H9 (cell line): ENCODE measurements at regions not wholly inside any gene's neighbourhood (a gene's known extent, or its start where the extent isn't known, plus 50 kb on each side); places are given as distances from the start of the nearest gene placed in this dataset.

Experiments
- DNase-seq: peaks from one replicate; pipeline ENCODE4 v3.0.0-alpha.2; 2017
- H2AFZ ChIP-seq: one replicate; pipeline ENCODE4 v1.6.1; 2013; ENCODE audit warnings: mild to moderate bottlenecking, low read length, control low read depth, moderate library complexity
- H2AK5ac ChIP-seq: 2 replicates; pipeline ENCODE4 v1.6.1; 2013; ENCODE audit warnings: low read length, control low read depth, mixed read lengths; ENCODE audit not compliant: insufficient read length
- H2BK120ac ChIP-seq: one replicate; pipeline ENCODE4 v1.6.1; 2013; ENCODE audit warnings: low read depth, mild to moderate bottlenecking, low read length, control low read depth, inconsistent platforms; ENCODE audit not compliant: poor library complexity, severe bottlenecking
- H2BK12ac ChIP-seq: 2 replicates; pipeline ENCODE4 v1.6.1; 2013; ENCODE audit warnings: low read length, control low read depth, mixed read lengths, low read depth; ENCODE audit not compliant: insufficient read length
- H2BK15ac ChIP-seq: 2 replicates; pipeline ENCODE4 v1.6.1; 2013; ENCODE audit warnings: low read depth, low read length, control low read depth
- H2BK20ac ChIP-seq: one replicate; pipeline ENCODE4 v1.6.1; 2013; ENCODE audit warnings: low read depth, mild to moderate bottlenecking, low read length, control low read depth, inconsistent platforms; ENCODE audit not compliant: poor library complexity, severe bottlenecking
- H2BK5ac ChIP-seq: 2 replicates; pipeline ENCODE4 v1.6.1; 2013; ENCODE audit warnings: low read length, control low read depth, mixed read lengths; ENCODE audit not compliant: insufficient read length
- H3K14ac ChIP-seq: 2 replicates; pipeline ENCODE4 v1.6.1; 2013; ENCODE audit warnings: low read length, control low read depth; ENCODE audit not compliant: insufficient read depth
- H3K18ac ChIP-seq: 2 replicates; pipeline ENCODE4 v1.6.1; 2013; ENCODE audit warnings: low read depth, mild to moderate bottlenecking, mixed read lengths, low read length, control low read depth; ENCODE audit not compliant: insufficient read length
- H3K23ac ChIP-seq: 2 replicates; pipeline ENCODE4 v1.6.1; 2013; ENCODE audit warnings: low read length, control low read depth, mixed read lengths, low read depth; ENCODE audit not compliant: insufficient read length
- H3K23me2 ChIP-seq: 2 replicates; pipeline ENCODE4 v1.6.1; 2013; ENCODE audit warnings: low read depth, mild to moderate bottlenecking, mixed read lengths, low read length, control low read depth; ENCODE audit not compliant: insufficient read length, poor library complexity, severe bottlenecking
- H3K27ac ChIP-seq: 2 replicates; pipeline ENCODE4 v1.5.1; 2013; ENCODE audit warnings: low read length, control low read depth, mixed read lengths, low read depth; ENCODE audit not compliant: insufficient read length
- H3K27me3 ChIP-seq: 2 replicates; pipeline ENCODE4 v1.6.1; 2013; ENCODE audit warnings: low read length, control low read depth, inconsistent platforms; ENCODE audit not compliant: insufficient read depth
- H3K4ac ChIP-seq: 2 replicates; pipeline ENCODE4 v1.6.1; 2013; ENCODE audit warnings: low read depth, mild to moderate bottlenecking, control low read depth, inconsistent platforms, low read length, moderate library complexity
- H3K4me1 ChIP-seq: 2 replicates; pipeline ENCODE4 v1.6.1; 2013; ENCODE audit warnings: low read length, control low read depth, inconsistent platforms; ENCODE audit not compliant: insufficient read depth
- H3K4me2 ChIP-seq: 2 replicates; pipeline ENCODE4 v1.6.1; 2013; ENCODE audit warnings: low read length, control low read depth, mixed read lengths; ENCODE audit not compliant: insufficient read length, insufficient read depth
- H3K56ac ChIP-seq: 2 replicates; pipeline ENCODE4 v1.6.1; 2013; ENCODE audit warnings: low read depth, mild to moderate bottlenecking, mixed read lengths, low read length, control low read depth; ENCODE audit not compliant: insufficient read length
- H3K79me1 ChIP-seq: 2 replicates; pipeline ENCODE4 v1.6.1; 2013; ENCODE audit warnings: low read depth, mild to moderate bottlenecking, moderate library complexity, low read length, control low read depth, inconsistent platforms; ENCODE audit not compliant: insufficient read depth, poor library complexity, severe bottlenecking
- H3K79me2 ChIP-seq: 2 replicates; pipeline ENCODE4 v1.6.1; 2013; ENCODE audit warnings: low read length, control low read depth, inconsistent platforms; ENCODE audit not compliant: insufficient read depth
- H3K9ac ChIP-seq: 2 replicates; pipeline ENCODE4 v1.6.1; 2013; ENCODE audit warnings: low read length, control low read depth, mixed read lengths; ENCODE audit not compliant: insufficient read length; ENCODE audit errors: extremely low read depth
- H3K9me3 ChIP-seq: one replicate; pipeline ENCODE4 v1.6.1; 2013; ENCODE audit warnings: low read depth, low read length, inconsistent platforms; ENCODE audit not compliant: control insufficient read depth
- H3T11ph ChIP-seq: one replicate; pipeline ENCODE4 v1.6.1; 2013; ENCODE audit warnings: mild to moderate bottlenecking, low read length, control low read depth, inconsistent platforms
- H4K20me1 ChIP-seq: one replicate; pipeline ENCODE4 v1.6.1; 2013; ENCODE audit not compliant: control insufficient read depth, insufficient read length, insufficient read depth
- H4K5ac ChIP-seq: 2 replicates; pipeline ENCODE4 v1.6.1; 2013; ENCODE audit warnings: low read depth, mild to moderate bottlenecking, mixed read lengths, low read length, control low read depth; ENCODE audit not compliant: insufficient read length
- H4K8ac ChIP-seq: replicated peaks from 2 replicates; pipeline ENCODE4 v1.6.1; 2013; ENCODE audit warnings: low read length, control low read depth, mixed read lengths, low read depth; ENCODE audit not compliant: insufficient read length
- H4K91ac ChIP-seq: 2 replicates; pipeline ENCODE4 v1.6.1; 2013; ENCODE audit warnings: low read depth, mild to moderate bottlenecking, moderate library complexity, mixed read lengths, low read length, control low read depth; ENCODE audit not compliant: insufficient read length
- H3K27ac Mint-ChIP-seq, 3 experiments: 2 replicates in 2 of 3; 3 replicates in 1 of 3; pipeline ENCODE4 v1.8.0; 2020 to 2021; ENCODE audit warnings: mixed read lengths in 3 of 3, mild to moderate bottlenecking in 1 of 3, moderate library complexity in 1 of 3
- H3K27me3 Mint-ChIP-seq: 2 replicates; pipeline ENCODE4 v1.8.0; 2021; ENCODE audit warnings: low read depth, mild to moderate bottlenecking, moderate library complexity, mixed read lengths
- H3K36me3 Mint-ChIP-seq, 3 experiments: 2 replicates in 2 of 3; 3 replicates in 1 of 3; pipeline ENCODE4 v1.8.0; 2020 to 2021; ENCODE audit warnings: low read depth in 3 of 3, mixed read lengths in 3 of 3; ENCODE audit not compliant: insufficient read depth in 1 of 3
- H3K4me1 Mint-ChIP-seq, 2 experiments: 2 replicates each; pipeline ENCODE4 v1.8.0; 2020; ENCODE audit warnings: mixed read lengths in 2 of 2
- H3K4me3 Mint-ChIP-seq, 2 experiments: 2 replicates in 1 of 2; 3 replicates in 1 of 2; pipeline ENCODE4 v1.8.0; 2020 to 2021; ENCODE audit warnings: mild to moderate bottlenecking in 2 of 2, mixed read lengths in 2 of 2, moderate library complexity in 1 of 2
- H3K9me3 Mint-ChIP-seq, 2 experiments: 2 replicates in 1 of 2; 3 replicates in 1 of 2; pipeline ENCODE4 v1.8.0; 2020; ENCODE audit warnings: mild to moderate bottlenecking in 2 of 2, mixed read lengths in 2 of 2, moderate library complexity in 1 of 2
- CTCF ChIP-seq: fragments of 200-600 bp; sonication (generic); conservative IDR thresholded peaks from 3 replicates; pipeline ENCODE4 v1.8.0; 2021; ENCODE audit warnings: antibody characterized with exemption, mild to moderate bottlenecking
- WGBS: extraction: QIAGEN DNeasy Blood & Tissue Kit; methylation state at CpG from one replicate; pipeline ENCODE4 v1.1.7; 2013; ENCODE audit warnings: missing lambda C conversion rate, low lambda C conversion rate, mixed read lengths; ENCODE audit not compliant: insufficient read length; ENCODE audit errors: extremely low coverage; 5-methylcytosine and 5-hydroxymethylcytosine counted together

GRCh38 chr7:17467386-17467945, 169.0 kb downstream of the AHR start:
- no peaks in the 10 kb centered on the region for H3K23me2 ChIP-seq
- H3K4me3 Mint-ChIP-seq = no peak overlapping the region
- no peak overlapping the region for H3K4me2 ChIP-seq
- no peak overlapping the region for H2AK5ac ChIP-seq
- H3K4me1 Mint-ChIP-seq = peaks cover 8 to 10% of the 10 kb centered on the region in 2 experiments
- H2BK20ac ChIP-seq = no peak overlapping the region
- H4K20me1 ChIP-seq = no peaks in the 10 kb centered on the region
- H2BK15ac ChIP-seq = no peak overlapping the region
- DNase-seq = no peak
- no peak overlapping the region for H3K56ac ChIP-seq
- no peak overlapping the region for H2BK5ac ChIP-seq
- no peak overlapping the region for H3K23ac ChIP-seq
- H3K9ac ChIP-seq = no peak overlapping the region
- H4K8ac ChIP-seq = no peak overlapping the region
- H3K79me2 ChIP-seq = no peaks in the 10 kb centered on the region
- H3K18ac ChIP-seq = no peak overlapping the region
- no peak overlapping the region for H2BK12ac ChIP-seq
- no peaks in the 10 kb centered on the region for H3K9me3 ChIP-seq
- H3K9me3 Mint-ChIP-seq = peaks cover 0 to 2% of the 10 kb centered on the region in 2 experiments; a peak in 1 of 5 replicates
- no peak overlapping the region for H4K5ac ChIP-seq
- WGBS = no CpG with 5 or more reads among the region's 6 CpGs
- no peaks in the 10 kb centered on the region for H3K79me1 ChIP-seq
- H3K4ac ChIP-seq = no peak overlapping the region
- H3K14ac ChIP-seq = no peak overlapping the region
- H3K4me1 ChIP-seq = no peaks in the 10 kb centered on the region
- no peak overlapping the region for H3T11ph ChIP-seq
- H3K27me3 ChIP-seq = no peaks in the 10 kb centered on the region
- no peak for TF ChIP-seq CTCF
- no peak overlapping the region for H3K27ac Mint-ChIP-seq
- H2BK120ac ChIP-seq = no peak overlapping the region
- H3K27ac ChIP-seq = no peak overlapping the region
- H4K91ac ChIP-seq = no peak overlapping the region
- no peaks in the 10 kb centered on the region for H3K27me3 Mint-ChIP-seq
- H3K36me3 Mint-ChIP-seq = peaks cover 0 to 9% (median 0%) of the 10 kb centered on the region in 3 experiments; a peak in 1 of 7 replicates
- no peak overlapping the region for H2AFZ ChIP-seq
